Keratinocyte (primary cell): ENCODE measurements at regions not wholly inside any gene's neighbourhood (a gene's known extent, or its start where the extent isn't known, plus 50 kb on each side); places are given as distances from the start of the nearest gene placed in this dataset.

Experiments
- EZH2 ChIP-seq: IDR thresholded peaks from one replicate; pipeline ENCODE4 v1.6.1; 2012; ENCODE audit warnings: inconsistent platforms, mild to moderate bottlenecking, low read length, moderate library complexity
- TF ChIP-seq, protein P1 (sequence below), 3 experiments: IDR thresholded peaks in 1 of 3; conservative IDR thresholded peaks in 1 of 3; optimal IDR thresholded peaks in 1 of 3; 2 replicates in 2 of 3; 3 replicates in 1 of 3; pipeline versions ENCODE3 to v1.5.1; 2011; ENCODE audit warnings: low read length in 3 of 3, mild to moderate bottlenecking in 3 of 3, moderate library complexity in 2 of 3, control low read depth in 1 of 3, inconsistent platforms in 1 of 3; ENCODE audit not compliant: insufficient read depth in 2 of 3; ENCODE audit errors: extremely low read depth in 1 of 3

- TF ChIP-seq, protein P1, sequence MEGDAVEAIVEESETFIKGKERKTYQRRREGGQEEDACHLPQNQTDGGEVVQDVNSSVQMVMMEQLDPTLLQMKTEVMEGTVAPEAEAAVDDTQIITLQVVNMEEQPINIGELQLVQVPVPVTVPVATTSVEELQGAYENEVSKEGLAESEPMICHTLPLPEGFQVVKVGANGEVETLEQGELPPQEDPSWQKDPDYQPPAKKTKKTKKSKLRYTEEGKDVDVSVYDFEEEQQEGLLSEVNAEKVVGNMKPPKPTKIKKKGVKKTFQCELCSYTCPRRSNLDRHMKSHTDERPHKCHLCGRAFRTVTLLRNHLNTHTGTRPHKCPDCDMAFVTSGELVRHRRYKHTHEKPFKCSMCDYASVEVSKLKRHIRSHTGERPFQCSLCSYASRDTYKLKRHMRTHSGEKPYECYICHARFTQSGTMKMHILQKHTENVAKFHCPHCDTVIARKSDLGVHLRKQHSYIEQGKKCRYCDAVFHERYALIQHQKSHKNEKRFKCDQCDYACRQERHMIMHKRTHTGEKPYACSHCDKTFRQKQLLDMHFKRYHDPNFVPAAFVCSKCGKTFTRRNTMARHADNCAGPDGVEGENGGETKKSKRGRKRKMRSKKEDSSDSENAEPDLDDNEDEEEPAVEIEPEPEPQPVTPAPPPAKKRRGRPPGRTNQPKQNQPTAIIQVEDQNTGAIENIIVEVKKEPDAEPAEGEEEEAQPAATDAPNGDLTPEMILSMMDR (optimal IDR thresholded peaks at IDR 0.05 in 1 of 3, IDR thresholded peaks at IDR 0.05 in 1 of 3, conservative IDR thresholded peaks at IDR 0.05 in 1 of 3; ENCODE audit: extremely low read depth in 1 of 3, insufficient read depth in 2 of 3, low read length in 3 of 3): no peak
- no peak for TF ChIP-seq EZH2
These were observed 117.6 kb upstream of the SMIM23 start for GRCh38 chr5:171668097-171668412.
